CD14-positive monocyte (primary cell): ENCODE measurements at regions not wholly inside any gene's neighbourhood (a gene's known extent, or its start where the extent isn't known, plus 50 kb on each side); places are given as distances from the start of the nearest gene placed in this dataset.
"Not testable (repeated sequence)": the region's sequence is repeated elsewhere in the genome, so short reads cannot be mapped to it uniquely, and the experiment has no call there.

Experiments used
- DNase-seq, 3 donors: peaks; one replicate each; pipeline ENCODE4 v3.0.0-alpha.2; 2011 to 2022
- H2AFZ ChIP-seq: 2 replicates; pipeline ENCODE4 v1.6.0; 2012; ENCODE audit warnings: mild to moderate bottlenecking, low read depth, low read length, inconsistent platforms; ENCODE audit not compliant: insufficient read depth, poor library complexity, severe bottlenecking
- H3K27ac ChIP-seq, 2 donors: 1 replicate in 1 of 2; 2 replicates in 1 of 2; pipeline ENCODE4 v1.5.1; 2012 to 2013; ENCODE audit warnings: low read length in 2 of 2, control low read depth in 1 of 2, inconsistent platforms in 1 of 2, low read depth in 1 of 2, mild to moderate bottlenecking in 1 of 2
- H3K27me3 ChIP-seq, 2 donors: one replicate each; pipeline versions ENCODE4 v1.6.0 to v1.6.1; 2011 to 2013; ENCODE audit warnings: low read length in 2 of 2; ENCODE audit not compliant: control insufficient read depth in 2 of 2, insufficient read depth in 2 of 2
- H3K36me3 ChIP-seq, 2 donors: replicated peaks in 1 of 2; 1 replicate in 1 of 2; 2 replicates in 1 of 2; pipeline versions ENCODE4 v1.5.1 to v1.6.1; 2012 to 2013; ENCODE audit warnings: low read length in 2 of 2, control low read depth in 1 of 2, inconsistent platforms in 1 of 2, mild to moderate bottlenecking in 1 of 2; ENCODE audit not compliant: insufficient read depth in 2 of 2, control insufficient read depth in 1 of 2
- H3K4me1 ChIP-seq, 2 donors: 1 replicate in 1 of 2; 2 replicates in 1 of 2; pipeline versions ENCODE4 v1.5.1 to v1.6.1; 2012 to 2013; ENCODE audit warnings: low read length in 2 of 2, control low read depth in 1 of 2, inconsistent platforms in 1 of 2, mild to moderate bottlenecking in 1 of 2, moderate library complexity in 1 of 2; ENCODE audit not compliant: insufficient read depth in 2 of 2, control insufficient read depth in 1 of 2
- H3K4me2 ChIP-seq: replicated peaks from 2 replicates; pipeline ENCODE3; 2012; ENCODE audit warnings: low read length, moderate library complexity, mild to moderate bottlenecking; ENCODE audit not compliant: poor library complexity, severe bottlenecking; ENCODE audit errors: extremely low read depth
- H3K4me3 ChIP-seq, 3 experiments: fragments of 200-600 bp in 1 of 3; sonication (generic) in 1 of 3; replicated peaks in 1 of 3; 1 replicate in 2 of 3; 2 replicates in 1 of 3; pipeline ENCODE4 v1.5.1; 2011 to 2013; ENCODE audit warnings: low read length in 3 of 3, mild to moderate bottlenecking in 3 of 3, control low read depth in 2 of 3, low read depth in 2 of 3, inconsistent platforms in 1 of 3, moderate library complexity in 1 of 3
- H3K79me2 ChIP-seq: 2 replicates; pipeline ENCODE4 v1.6.0; 2012; ENCODE audit warnings: mild to moderate bottlenecking, control low read depth, inconsistent platforms, low read length, moderate library complexity; ENCODE audit not compliant: insufficient read depth
- H3K9ac ChIP-seq: 2 replicates; pipeline ENCODE4 v1.6.0; 2017; ENCODE audit warnings: low read length, mild to moderate bottlenecking; ENCODE audit not compliant: insufficient read depth, poor library complexity, severe bottlenecking
- H3K9me3 ChIP-seq, 2 donors: replicated peaks in 1 of 2; 1 replicate in 1 of 2; 2 replicates in 1 of 2; pipeline versions ENCODE4 v1.5.1 to v1.6.1; 2012 to 2013; ENCODE audit warnings: low read length in 2 of 2, control low read depth in 1 of 2; ENCODE audit not compliant: control insufficient read depth in 1 of 2, insufficient read depth in 1 of 2
- H4K20me1 ChIP-seq: 2 replicates; pipeline ENCODE4 v1.6.0; 2012; ENCODE audit warnings: mild to moderate bottlenecking, low read length, control low read depth, moderate library complexity; ENCODE audit not compliant: insufficient read depth
- H3K27ac Mint-ChIP-seq, 7 donors: one replicate each; pipeline ENCODE4 v1.8.0; 2020; ENCODE audit warnings: mild to moderate bottlenecking in 7 of 7, mixed read lengths in 7 of 7, moderate library complexity in 6 of 7, inconsistent platforms in 2 of 7
- H3K27me3 Mint-ChIP-seq, 3 donors: one replicate each; pipeline ENCODE4 v1.8.0; 2021 to 2022; ENCODE audit warnings: low read depth in 3 of 3, mild to moderate bottlenecking in 3 of 3, mixed read lengths in 3 of 3, moderate library complexity in 3 of 3, inconsistent platforms in 1 of 3
- H3K36me3 Mint-ChIP-seq, 2 donors: one replicate each; pipeline ENCODE4 v1.8.0; 2020; ENCODE audit warnings: mixed read lengths in 2 of 2, inconsistent platforms in 1 of 2, mild to moderate bottlenecking in 1 of 2
- H3K4me1 Mint-ChIP-seq: one replicate; pipeline ENCODE4 v1.8.0; 2020; ENCODE audit warnings: mild to moderate bottlenecking, mixed read lengths
- H3K4me3 Mint-ChIP-seq, 2 donors: one replicate each; pipeline ENCODE4 v1.8.0; 2020; ENCODE audit warnings: mild to moderate bottlenecking in 2 of 2, mixed read lengths in 2 of 2, moderate library complexity in 1 of 2
- H3K9me3 Mint-ChIP-seq, 7 donors: one replicate each; pipeline ENCODE4 v1.8.0; 2020 to 2022; ENCODE audit warnings: mixed read lengths in 7 of 7, mild to moderate bottlenecking in 6 of 7, moderate library complexity in 6 of 7, inconsistent platforms in 2 of 7
- CTCF ChIP-seq: fragments of 200-600 bp; IDR thresholded peaks from one replicate; pipeline ENCODE4 v1.8.0; 2022; ENCODE audit warnings: antibody characterized with exemption, mild to moderate bottlenecking
- WGBS: methylation state at CpG from one replicate; pipeline ENCODE4 v1.1.5; 2013; ENCODE audit warnings: missing lambda C conversion rate; ENCODE audit not compliant: insufficient coverage; 5-methylcytosine and 5-hydroxymethylcytosine counted together
- intact Hi-C, 2 donors: fragments of 100-400 bp; cut with micrococcal nuclease; formaldehyde crosslinking; loops; one replicate each; pipeline versions ENCODE4 v1.15.0 to v1.15.1; 2023

DNA sequence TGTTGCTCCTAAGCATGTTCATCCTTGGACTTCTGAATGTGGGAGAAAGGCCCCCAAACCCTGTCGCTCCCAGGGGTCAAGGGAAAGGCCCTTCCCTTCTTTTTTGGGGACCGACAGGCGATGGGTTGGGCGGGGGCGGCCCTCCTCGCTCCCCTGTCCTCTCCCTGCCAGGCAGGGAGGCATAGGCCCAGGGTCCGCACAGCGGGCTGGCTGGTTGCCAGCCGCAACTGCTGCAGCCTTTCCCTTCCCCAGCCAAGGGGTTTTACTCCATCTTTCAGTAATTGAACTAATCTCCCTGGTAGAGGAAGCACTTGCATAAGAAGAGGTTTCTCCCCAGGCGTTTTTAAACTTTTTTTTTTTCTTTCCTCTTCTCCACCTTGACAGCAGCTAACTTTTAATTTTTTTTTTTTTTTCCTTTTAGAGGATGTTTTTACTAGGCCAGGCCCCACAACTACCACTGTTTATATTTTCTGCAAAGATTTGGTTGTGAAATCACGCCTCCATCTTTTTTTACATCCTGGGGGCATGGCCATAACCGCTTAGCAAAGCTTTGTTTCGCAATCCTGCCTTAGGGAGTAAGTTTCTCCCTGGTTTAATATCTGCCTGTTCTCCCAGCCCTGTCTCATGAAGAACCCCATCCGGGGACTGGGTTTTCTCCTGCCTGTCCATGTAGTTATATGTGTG, 216.9 kb upstream of the ZNF608 start:
- peaks cover 0 to 2% (median 2%) of the 10 kb centered on the region in 3 donors for H3K27me3 Mint-ChIP-seq
- H3K4me3 ChIP-seq: peak overlapping the region in 1 of 3 experiments; percentile 41
- intact Hi-C loops: no loop called here
- no peaks in the 10 kb centered on the region for H3K27me3 ChIP-seq
- peak overlapping the region in 6 of 7 donors; percentile 46 to 71 (median 56) for H3K27ac Mint-ChIP-seq
- H3K9ac ChIP-seq: peak overlapping the region; percentile 41
- no peaks in the 10 kb centered on the region for H3K79me2 ChIP-seq
- H3K4me3 Mint-ChIP-seq: peak overlapping the region in 1 of 2 donors; percentile 74
- H3K36me3 Mint-ChIP-seq: no peaks in the 10 kb centered on the region
- peak overlapping the region; percentile 0 to 39 for H3K27ac ChIP-seq
- H3K9me3 ChIP-seq: no peaks in the 10 kb centered on the region
- H3K4me2 ChIP-seq: peak overlapping the region; percentile 64
- no peak for TF ChIP-seq CTCF
- no peaks in the 10 kb centered on the region for H4K20me1 ChIP-seq
- peak in 2 of 3 donors; percentile 46 to 48 for DNase-seq
- H2AFZ ChIP-seq: peak overlapping the region; percentile 33
- peaks cover 14 to 24% of the 10 kb centered on the region in 2 donors for H3K4me1 ChIP-seq
- no peaks in the 10 kb centered on the region for H3K36me3 ChIP-seq
- peaks cover 0 to 3% (median 0%) of the 10 kb centered on the region in 7 donors for H3K9me3 Mint-ChIP-seq
- H3K4me1 Mint-ChIP-seq: peaks cover 29% of the 10 kb centered on the region
- 33% methylated on average over 1 of the region's 14 CpGs for WGBS

- H4K20me1 ChIP-seq, H3K79me2 ChIP-seq, intact Hi-C loops, H2AFZ ChIP-seq, H3K9me3 ChIP-seq, H3K27me3 Mint-ChIP-seq, H3K4me2 ChIP-seq, H3K9ac ChIP-seq, H3K27ac ChIP-seq, H3K36me3 Mint-ChIP-seq, H3K36me3 ChIP-seq, H3K4me3 ChIP-seq, DNase-seq, H3K27me3 ChIP-seq, H3K9me3 Mint-ChIP-seq, H3K27ac Mint-ChIP-seq, H3K4me3 Mint-ChIP-seq: not testable (repeated sequence)
- H3K4me1 ChIP-seq: peaks cover 14 to 20% of the 10 kb centered on the region in 2 donors
- 65% methylated on average over 4 of the region's 5 CpGs for WGBS
- peaks cover 20% of the 10 kb centered on the region for H3K4me1 Mint-ChIP-seq
Observed at GRCh38 chr5:124966741-124967140, 220.3 kb upstream of the ZNF608 start.

- intact Hi-C loops, H3K36me3 Mint-ChIP-seq, H3K4me1 Mint-ChIP-seq, H3K36me3 ChIP-seq, H3K27me3 ChIP-seq, H3K4me3 Mint-ChIP-seq, H2AFZ ChIP-seq, H3K4me3 ChIP-seq, H3K79me2 ChIP-seq, DNase-seq, H3K27ac ChIP-seq, H3K9me3 ChIP-seq, H3K4me1 ChIP-seq, H3K4me2 ChIP-seq, H4K20me1 ChIP-seq, H3K27ac Mint-ChIP-seq, H3K9me3 Mint-ChIP-seq, H3K9ac ChIP-seq, H3K27me3 Mint-ChIP-seq: not testable (repeated sequence)
- 100% methylated on average over 3 of the region's 5 CpGs for WGBS
Observed at GRCh38 chr5:124970381-124970780, 223.9 kb upstream of the ZNF608 start.
